ENCODE measurements at regions not wholly inside any gene's neighbourhood (a gene's known extent, or its start where the extent isn't known, plus 50 kb on each side); places are given as distances from the start of the nearest gene placed in this dataset.

GRCh38 chr18:78071776-78072175 is 822.1 kb downstream of the GALR1 start:
- TF ChIP-seq YY1 (IDR thresholded peaks at IDR 0.05; ENCODE audit: insufficient read depth, insufficient read length) (no peak), ZNF274 (IDR thresholded peaks at IDR 0.05; ENCODE audit: low read depth, low read length) (no peak), SUZ12 (IDR thresholded peaks at IDR 0.05; ENCODE audit: extremely low read depth, insufficient read depth, insufficient read length) (no peak)
